ENCODE measurements at regions not wholly inside any gene's neighbourhood (a gene's known extent, or its start where the extent isn't known, plus 50 kb on each side); places are given as distances from the start of the nearest gene placed in this dataset.

- TF ChIP-seq ZNF609 (CRISPR knock-in tag; IDR thresholded peaks at IDR 0.05; ENCODE audit: borderline replicate concordance) (peak; percentile 67; the same call in 1 of the 2 replicates), HDAC2 (CRISPR knock-in tag; IDR thresholded peaks at IDR 0.05) (peak; percentile 55; the same call in 1 of the 2 replicates), ZBTB33 (CRISPR knock-in tag; IDR thresholded peaks at IDR 0.05) (no peak), NONO (IDR thresholded peaks at IDR 0.05) (no peak), NONO (CRISPR knock-in tag; conservative IDR thresholded peaks at IDR 0.05) (no peak), ZNF460 (CRISPR knock-in tag; IDR thresholded peaks at IDR 0.05; ENCODE audit: borderline replicate concordance) (no peak), TIGD3 (CRISPR knock-in tag; IDR thresholded peaks at IDR 0.05; ENCODE audit: borderline replicate concordance) (no peak), ARNTL (CRISPR knock-in tag; IDR thresholded peaks at IDR 0.05) (no peak), HMGXB3 (CRISPR knock-in tag; IDR thresholded peaks at IDR 0.05; ENCODE audit: borderline replicate concordance) (no peak), NR2F2 (IDR thresholded peaks at IDR 0.05; ENCODE audit: borderline replicate concordance, low read depth) (no peak), NFKBIZ (CRISPR knock-in tag; IDR thresholded peaks at IDR 0.05) (no peak), TEAD3 (CRISPR knock-in tag; optimal IDR thresholded peaks at IDR 0.05; ENCODE audit: borderline replicate concordance) (peak; percentile 61), RARA (CRISPR knock-in tag; IDR thresholded peaks at IDR 0.05) (peak; percentile 90), ZBTB2 (CRISPR knock-in tag; IDR thresholded peaks at IDR 0.05; ENCODE audit: low read depth) (no peak), PHF20 (CRISPR knock-in tag; IDR thresholded peaks at IDR 0.05) (no peak), THAP11 (CRISPR knock-in tag; IDR thresholded peaks at IDR 0.05) (peak; percentile 30)
These were observed 464.3 kb downstream of the GRXCR1 start (continued) for GRCh38 chr4:43356786-43357185.

All from HepG2 (cell line).